ENCODE measurements at regions not wholly inside any gene's neighbourhood (a gene's known extent, or its start where the extent isn't known, plus 50 kb on each side); places are given as distances from the start of the nearest gene placed in this dataset.

- no peak overlapping the region for H3K4me3 ChIP-seq
- H3K27ac ChIP-seq, result no peak overlapping the region
- H3K4me1 ChIP-seq, result no peaks in the 10 kb centered on the region
- DNase-seq, result no peak
- intact Hi-C loops (cut with DNase I), result no loop called here
- no peaks in the 10 kb centered on the region for H3K9me3 ChIP-seq
- ATAC-seq, result no peak
- 55 to 58% methylated on average over 1 of the region's 1 CpG for WGBS, 2 donors
- no peaks in the 10 kb centered on the region for H3K36me3 ChIP-seq (replicated peaks in 1 of 2; ENCODE audit: insufficient read depth in 1 of 2, low read depth in 2 of 2)
- H3K27me3 ChIP-seq, result no peaks in the 10 kb centered on the region
- TF ChIP-seq POLR2A (IDR thresholded peaks at IDR 0.05) (no peak), CTCF (IDR thresholded peaks at IDR 0.05) (no peak)
Measured at GRCh38 chr13:97079726-97080125, 85.5 kb upstream of the OXGR1 start.

- intact Hi-C loops (cut with DNase I), result no loop called here
- Histone ChIP-seq H3K36me3 (replicated peaks in 1 of 2; ENCODE audit: insufficient read depth in 1 of 2, low read depth in 2 of 2) (no peaks in the 10 kb centered on the region), H3K4me1 (no peaks in the 10 kb centered on the region), H3K9me3 (no peaks in the 10 kb centered on the region), H3K4me3 (no peak overlapping the region), H3K27me3 (no peaks in the 10 kb centered on the region), H3K27ac (no peak overlapping the region)
- no peak for DNase-seq
- WGBS, 2 donors, result 71 to 79% methylated on average over 6 of the region's 6 CpGs
- no peak for ATAC-seq
- TF ChIP-seq CTCF (IDR thresholded peaks at IDR 0.05) (no peak), POLR2A (IDR thresholded peaks at IDR 0.05) (no peak)
Measured at GRCh38 chr13:97082461-97083207, 88.4 kb upstream of the OXGR1 start.

DNA sequence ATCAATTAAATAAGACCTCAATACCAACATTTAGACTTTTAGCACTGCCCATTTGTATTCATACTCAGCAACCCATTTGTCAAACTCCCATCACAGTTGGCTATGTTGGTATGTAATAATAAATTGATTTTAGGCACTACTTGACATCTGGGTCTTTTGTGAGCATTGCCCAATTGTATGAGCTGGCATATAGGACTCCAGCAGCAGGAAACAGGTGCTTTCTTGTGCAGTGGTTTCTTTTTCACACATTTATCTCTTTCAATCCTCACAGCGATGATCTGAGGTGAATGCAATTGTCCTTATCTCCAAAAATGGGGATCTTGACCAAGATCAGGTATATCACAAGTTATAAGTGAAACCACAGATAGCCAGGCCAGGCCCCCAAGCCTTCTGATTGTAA lies 96.9 kb upstream of the OXGR1 start:
- WGBS, 2 donors, result 39 to 76% methylated on average over 1 of the region's 1 CpG
- no peak for ATAC-seq
- Histone ChIP-seq H3K9me3 (no peaks in the 10 kb centered on the region), H3K4me1 (no peaks in the 10 kb centered on the region), H3K27ac (no peak overlapping the region), H3K27me3 (no peaks in the 10 kb centered on the region), H3K4me3 (no peak overlapping the region), H3K36me3 (replicated peaks in 1 of 2; ENCODE audit: insufficient read depth in 1 of 2, low read depth in 2 of 2) (no peaks in the 10 kb centered on the region)
- DNase-seq, result no peak
- TF ChIP-seq CTCF (IDR thresholded peaks at IDR 0.05) (no peak), POLR2A (IDR thresholded peaks at IDR 0.05) (no peak)
- intact Hi-C loops (cut with DNase I), result no loop called here

DNA sequence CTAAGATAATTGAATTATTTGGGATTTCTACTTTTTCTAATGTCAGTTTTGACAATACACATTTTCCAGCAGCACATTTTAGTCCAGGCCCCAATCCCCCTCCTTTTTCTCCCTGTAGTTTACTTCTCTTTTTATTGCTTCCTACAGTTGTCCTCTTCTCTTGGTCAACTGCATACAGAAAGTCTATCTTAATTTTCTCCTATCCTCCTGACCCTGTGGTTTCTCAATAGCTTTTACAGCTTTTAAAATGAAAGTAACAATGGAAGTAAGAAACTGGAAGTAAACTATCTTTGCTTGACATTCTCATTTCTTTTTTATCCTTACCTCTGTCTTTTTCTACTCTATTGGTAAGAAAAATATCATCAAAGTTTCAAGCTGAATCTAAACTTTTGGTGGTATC lies 106.5 kb upstream of the OXGR1 start:
- Histone ChIP-seq H3K4me3 (no peak overlapping the region), H3K9me3 (no peaks in the 10 kb centered on the region), H3K36me3 (replicated peaks in 1 of 2; ENCODE audit: insufficient read depth in 1 of 2, low read depth in 2 of 2) (no peaks in the 10 kb centered on the region), H3K27me3 (no peaks in the 10 kb centered on the region), H3K27ac (no peak overlapping the region), H3K4me1 (no peaks in the 10 kb centered on the region)
- intact Hi-C loops (cut with DNase I), result no loop called here
- ATAC-seq, result no peak
- DNase-seq, result no peak
- TF ChIP-seq CTCF (IDR thresholded peaks at IDR 0.05) (no peak), POLR2A (IDR thresholded peaks at IDR 0.05) (no peak)
